ENCODE measurements at regions not wholly inside any gene's neighbourhood (a gene's known extent, or its start where the extent isn't known, plus 50 kb on each side); places are given as distances from the start of the nearest gene placed in this dataset.

DNA sequence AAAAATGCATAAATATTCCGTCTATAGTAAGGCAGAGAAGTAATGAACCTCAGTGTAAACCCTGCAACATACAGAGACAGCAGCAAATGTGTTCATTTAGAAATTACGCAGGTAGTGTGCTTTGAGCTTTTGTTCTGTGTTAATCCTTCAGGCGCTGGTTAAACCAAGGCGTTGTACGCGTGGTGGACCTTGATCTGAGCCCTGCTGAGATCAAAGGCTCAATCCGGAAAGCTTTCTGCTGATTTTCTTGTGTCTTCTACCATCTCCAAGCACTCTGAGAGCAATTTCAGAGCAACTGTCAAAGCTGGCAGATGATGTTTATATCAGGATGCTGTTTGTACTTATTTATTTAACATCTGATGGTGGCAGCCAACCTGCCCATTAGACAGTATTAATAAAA is 382.8 kb downstream of the CDH26 start (continued):
- TF ChIP-seq, protein P1, sequence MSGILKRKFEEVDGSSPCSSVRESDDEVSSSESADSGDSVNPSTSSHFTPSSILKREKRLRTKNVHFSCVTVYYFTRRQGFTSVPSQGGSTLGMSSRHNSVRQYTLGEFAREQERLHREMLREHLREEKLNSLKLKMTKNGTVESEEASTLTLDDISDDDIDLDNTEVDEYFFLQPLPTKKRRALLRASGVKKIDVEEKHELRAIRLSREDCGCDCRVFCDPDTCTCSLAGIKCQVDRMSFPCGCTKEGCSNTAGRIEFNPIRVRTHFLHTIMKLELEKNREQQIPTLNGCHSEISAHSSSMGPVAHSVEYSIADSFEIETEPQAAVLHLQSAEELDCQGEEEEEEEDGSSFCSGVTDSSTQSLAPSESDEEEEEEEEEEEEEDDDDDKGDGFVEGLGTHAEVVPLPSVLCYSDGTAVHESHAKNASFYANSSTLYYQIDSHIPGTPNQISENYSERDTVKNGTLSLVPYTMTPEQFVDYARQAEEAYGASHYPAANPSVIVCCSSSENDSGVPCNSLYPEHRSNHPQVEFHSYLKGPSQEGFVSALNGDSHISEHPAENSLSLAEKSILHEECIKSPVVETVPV (CRISPR knock-in tag; IDR thresholded peaks at IDR 0.05): no peak
- no peak for TF ChIP-seq ISL1 (CRISPR knock-in tag; IDR thresholded peaks at IDR 0.05)

DNA sequence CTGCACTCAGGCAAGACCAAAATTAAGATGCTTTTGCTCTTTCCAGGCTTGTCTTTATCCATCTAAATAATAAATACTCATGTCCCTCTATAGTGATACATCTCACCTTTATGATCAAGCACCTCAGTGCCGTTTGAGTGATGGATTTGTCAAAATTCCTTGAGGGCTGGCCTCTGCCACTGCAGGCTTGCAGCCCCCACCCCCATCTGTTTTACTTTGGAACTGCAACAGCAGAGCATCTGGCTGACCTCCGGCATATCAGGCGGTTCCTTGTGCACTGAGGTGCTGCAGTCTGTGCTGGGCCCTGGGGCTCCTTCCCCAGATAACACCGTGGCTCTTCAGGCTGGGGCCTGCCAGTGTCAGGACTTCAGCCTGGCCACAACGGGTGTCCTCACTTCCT is 386.9 kb downstream of the CDH26 start:
- TF ChIP-seq RARB (CRISPR knock-in tag; IDR thresholded peaks at IDR 0.05): no peak
- no peak for TF ChIP-seq BACH2 (CRISPR knock-in tag; IDR thresholded peaks at IDR 0.05; ENCODE audit: borderline replicate concordance)
- TF ChIP-seq TOX (CRISPR knock-in tag; IDR thresholded peaks at IDR 0.05; ENCODE audit: borderline replicate concordance): no peak
- no peak for TF ChIP-seq TCF4 (CRISPR knock-in tag; IDR thresholded peaks at IDR 0.05; ENCODE audit: borderline replicate concordance)
- TF ChIP-seq, protein P2, sequence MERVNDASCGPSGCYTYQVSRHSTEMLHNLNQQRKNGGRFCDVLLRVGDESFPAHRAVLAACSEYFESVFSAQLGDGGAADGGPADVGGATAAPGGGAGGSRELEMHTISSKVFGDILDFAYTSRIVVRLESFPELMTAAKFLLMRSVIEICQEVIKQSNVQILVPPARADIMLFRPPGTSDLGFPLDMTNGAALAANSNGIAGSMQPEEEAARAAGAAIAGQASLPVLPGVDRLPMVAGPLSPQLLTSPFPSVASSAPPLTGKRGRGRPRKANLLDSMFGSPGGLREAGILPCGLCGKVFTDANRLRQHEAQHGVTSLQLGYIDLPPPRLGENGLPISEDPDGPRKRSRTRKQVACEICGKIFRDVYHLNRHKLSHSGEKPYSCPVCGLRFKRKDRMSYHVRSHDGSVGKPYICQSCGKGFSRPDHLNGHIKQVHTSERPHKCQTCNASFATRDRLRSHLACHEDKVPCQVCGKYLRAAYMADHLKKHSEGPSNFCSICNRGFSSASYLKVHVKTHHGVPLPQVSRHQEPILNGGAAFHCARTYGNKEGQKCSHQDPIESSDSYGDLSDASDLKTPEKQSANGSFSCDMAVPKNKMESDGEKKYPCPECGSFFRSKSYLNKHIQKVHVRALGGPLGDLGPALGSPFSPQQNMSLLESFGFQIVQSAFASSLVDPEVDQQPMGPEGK (CRISPR knock-in tag; IDR thresholded peaks at IDR 0.05; ENCODE audit: borderline replicate concordance): no peak
- no peak for TF ChIP-seq OSR1 (CRISPR knock-in tag; IDR thresholded peaks at IDR 0.05)
- TF ChIP-seq ZNF8 (CRISPR knock-in tag; IDR thresholded peaks at IDR 0.05): no peak
- no peak for TF ChIP-seq ZC3H10 (CRISPR knock-in tag; IDR thresholded peaks at IDR 0.05)
- TF ChIP-seq, protein P1 (CRISPR knock-in tag; IDR thresholded peaks at IDR 0.05): no peak
- no peak for TF ChIP-seq GLIS3 (CRISPR knock-in tag; IDR thresholded peaks at IDR 0.05)
- TF ChIP-seq, protein P3, sequence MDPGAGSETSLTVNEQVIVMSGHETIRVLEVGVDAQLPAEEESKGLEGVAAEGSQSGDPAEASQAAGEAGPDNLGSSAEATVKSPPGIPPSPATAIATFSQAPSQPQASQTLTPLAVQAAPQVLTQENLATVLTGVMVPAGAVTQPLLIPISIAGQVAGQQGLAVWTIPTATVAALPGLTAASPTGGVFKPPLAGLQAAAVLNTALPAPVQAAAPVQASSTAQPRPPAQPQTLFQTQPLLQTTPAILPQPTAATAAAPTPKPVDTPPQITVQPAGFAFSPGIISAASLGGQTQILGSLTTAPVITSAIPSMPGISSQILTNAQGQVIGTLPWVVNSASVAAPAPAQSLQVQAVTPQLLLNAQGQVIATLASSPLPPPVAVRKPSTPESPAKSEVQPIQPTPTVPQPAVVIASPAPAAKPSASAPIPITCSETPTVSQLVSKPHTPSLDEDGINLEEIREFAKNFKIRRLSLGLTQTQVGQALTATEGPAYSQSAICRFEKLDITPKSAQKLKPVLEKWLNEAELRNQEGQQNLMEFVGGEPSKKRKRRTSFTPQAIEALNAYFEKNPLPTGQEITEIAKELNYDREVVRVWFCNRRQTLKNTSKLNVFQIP (CRISPR knock-in tag; IDR thresholded peaks at IDR 0.05; ENCODE audit: borderline replicate concordance, low read depth): no peak
- TF ChIP-seq ZNF565 (CRISPR knock-in tag; conservative IDR thresholded peaks at IDR 0.05; ENCODE audit: low read depth): no peak
- no peak for TF ChIP-seq ESRRG (CRISPR knock-in tag; IDR thresholded peaks at IDR 0.05)
- TF ChIP-seq ZFP30 (CRISPR knock-in tag; IDR thresholded peaks at IDR 0.05): no peak
- TF ChIP-seq, protein P4, sequence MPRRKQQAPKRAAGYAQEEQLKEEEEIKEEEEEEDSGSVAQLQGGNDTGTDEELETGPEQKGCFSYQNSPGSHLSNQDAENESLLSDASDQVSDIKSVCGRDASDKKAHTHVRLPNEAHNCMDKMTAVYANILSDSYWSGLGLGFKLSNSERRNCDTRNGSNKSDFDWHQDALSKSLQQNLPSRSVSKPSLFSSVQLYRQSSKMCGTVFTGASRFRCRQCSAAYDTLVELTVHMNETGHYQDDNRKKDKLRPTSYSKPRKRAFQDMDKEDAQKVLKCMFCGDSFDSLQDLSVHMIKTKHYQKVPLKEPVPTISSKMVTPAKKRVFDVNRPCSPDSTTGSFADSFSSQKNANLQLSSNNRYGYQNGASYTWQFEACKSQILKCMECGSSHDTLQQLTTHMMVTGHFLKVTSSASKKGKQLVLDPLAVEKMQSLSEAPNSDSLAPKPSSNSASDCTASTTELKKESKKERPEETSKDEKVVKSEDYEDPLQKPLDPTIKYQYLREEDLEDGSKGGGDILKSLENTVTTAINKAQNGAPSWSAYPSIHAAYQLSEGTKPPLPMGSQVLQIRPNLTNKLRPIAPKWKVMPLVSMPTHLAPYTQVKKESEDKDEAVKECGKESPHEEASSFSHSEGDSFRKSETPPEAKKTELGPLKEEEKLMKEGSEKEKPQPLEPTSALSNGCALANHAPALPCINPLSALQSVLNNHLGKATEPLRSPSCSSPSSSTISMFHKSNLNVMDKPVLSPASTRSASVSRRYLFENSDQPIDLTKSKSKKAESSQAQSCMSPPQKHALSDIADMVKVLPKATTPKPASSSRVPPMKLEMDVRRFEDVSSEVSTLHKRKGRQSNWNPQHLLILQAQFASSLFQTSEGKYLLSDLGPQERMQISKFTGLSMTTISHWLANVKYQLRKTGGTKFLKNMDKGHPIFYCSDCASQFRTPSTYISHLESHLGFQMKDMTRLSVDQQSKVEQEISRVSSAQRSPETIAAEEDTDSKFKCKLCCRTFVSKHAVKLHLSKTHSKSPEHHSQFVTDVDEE (CRISPR knock-in tag; IDR thresholded peaks at IDR 0.05): no peak
- TF ChIP-seq, protein P5, sequence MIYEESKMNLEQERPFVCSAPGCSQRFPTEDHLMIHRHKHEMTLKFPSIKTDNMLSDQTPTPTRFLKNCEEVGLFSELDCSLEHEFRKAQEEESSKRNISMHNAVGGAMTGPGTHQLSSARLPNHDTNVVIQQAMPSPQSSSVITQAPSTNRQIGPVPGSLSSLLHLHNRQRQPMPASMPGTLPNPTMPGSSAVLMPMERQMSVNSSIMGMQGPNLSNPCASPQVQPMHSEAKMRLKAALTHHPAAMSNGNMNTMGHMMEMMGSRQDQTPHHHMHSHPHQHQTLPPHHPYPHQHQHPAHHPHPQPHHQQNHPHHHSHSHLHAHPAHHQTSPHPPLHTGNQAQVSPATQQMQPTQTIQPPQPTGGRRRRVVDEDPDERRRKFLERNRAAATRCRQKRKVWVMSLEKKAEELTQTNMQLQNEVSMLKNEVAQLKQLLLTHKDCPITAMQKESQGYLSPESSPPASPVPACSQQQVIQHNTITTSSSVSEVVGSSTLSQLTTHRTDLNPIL (CRISPR knock-in tag; IDR thresholded peaks at IDR 0.05; ENCODE audit: low read depth): no peak
- no peak for TF ChIP-seq SNAI2 (CRISPR knock-in tag; IDR thresholded peaks at IDR 0.05)
- TF ChIP-seq ZNF70 (CRISPR knock-in tag; IDR thresholded peaks at IDR 0.05): no peak
- TF ChIP-seq ISL1 (CRISPR knock-in tag; IDR thresholded peaks at IDR 0.05): no peak
- no peak for ATAC-seq

DNA sequence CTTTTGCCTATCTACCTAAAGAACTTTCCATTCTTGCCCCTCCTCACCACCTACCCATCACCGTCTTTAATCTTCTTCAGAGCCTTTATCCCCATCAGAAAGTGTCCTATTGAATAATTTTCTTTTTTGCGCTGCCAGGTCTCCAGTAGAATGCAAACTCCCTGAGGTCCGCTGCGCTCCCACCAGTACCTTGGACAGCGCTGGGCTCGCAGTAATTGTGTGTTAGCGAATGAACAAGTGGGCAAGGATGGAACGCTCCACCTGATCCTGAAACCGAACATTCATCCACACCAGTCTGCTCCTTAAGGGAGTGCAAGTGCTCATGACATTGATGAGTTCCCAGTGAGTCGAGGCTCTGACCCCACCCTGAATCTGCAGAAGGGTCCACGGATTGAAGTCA is 391.2 kb downstream of the CDH26 start:
- no peak for ATAC-seq
- TF ChIP-seq, protein P1 (CRISPR knock-in tag; IDR thresholded peaks at IDR 0.05): no peak
- TF ChIP-seq GLIS3 (CRISPR knock-in tag; IDR thresholded peaks at IDR 0.05): no peak
- no peak for TF ChIP-seq OSR1 (CRISPR knock-in tag; IDR thresholded peaks at IDR 0.05)
- TF ChIP-seq ZNF8 (CRISPR knock-in tag; IDR thresholded peaks at IDR 0.05): no peak
- TF ChIP-seq, protein P2 (CRISPR knock-in tag; IDR thresholded peaks at IDR 0.05; ENCODE audit: borderline replicate concordance): no peak
- TF ChIP-seq BACH2 (CRISPR knock-in tag; IDR thresholded peaks at IDR 0.05; ENCODE audit: borderline replicate concordance): no peak
- TF ChIP-seq, protein P3 (CRISPR knock-in tag; IDR thresholded peaks at IDR 0.05; ENCODE audit: borderline replicate concordance, low read depth): no peak
- TF ChIP-seq ESRRG (CRISPR knock-in tag; IDR thresholded peaks at IDR 0.05): no peak
- TF ChIP-seq, protein P5 (CRISPR knock-in tag; IDR thresholded peaks at IDR 0.05; ENCODE audit: low read depth): no peak
